Epithelial cell of esophagus (primary cell): ENCODE measurements at regions not wholly inside any gene's neighbourhood (a gene's known extent, or its start where the extent isn't known, plus 50 kb on each side); places are given as distances from the start of the nearest gene placed in this dataset.
"Not testable (repeated sequence)": the region's sequence is repeated elsewhere in the genome, so short reads cannot be mapped to it uniquely, and the experiment has no call there.

Source experiments
- DNase-seq: peaks from one replicate; pipeline ENCODE4 v3.0.0; 2010; ENCODE audit warnings: low read depth
- H3K4me3 ChIP-seq: 2 replicates; pipeline ENCODE4 v1.5.1; 2011; ENCODE audit warnings: mild to moderate bottlenecking, low read length, control low read depth
- TF ChIP-seq, protein P1 (sequence below): IDR thresholded peaks from 2 replicates; pipeline ENCODE4 v1.5.1; 2011; ENCODE audit warnings: low read depth, mild to moderate bottlenecking, low read length, control low read depth, inconsistent platforms; ENCODE audit not compliant: insufficient read depth; ENCODE audit errors: missing control alignments

DNA sequence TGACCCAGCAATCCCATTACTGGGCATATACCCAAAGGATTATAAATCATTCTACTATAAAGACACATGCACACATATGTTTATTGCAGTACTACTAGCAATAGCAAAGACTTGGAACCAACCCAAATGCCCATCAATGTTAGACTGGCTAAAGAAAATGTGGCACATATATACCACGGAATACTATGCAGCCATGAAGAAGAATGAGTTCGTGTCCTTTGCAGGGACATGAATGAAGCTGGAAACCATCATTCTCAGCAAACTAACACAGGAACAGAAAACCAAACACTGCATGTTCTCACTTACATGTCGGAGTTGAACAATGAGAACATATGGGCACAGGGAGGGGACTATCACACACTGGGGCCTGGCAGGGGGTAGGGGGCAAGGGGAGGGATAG lies 183.0 kb downstream of the HACE1 start:
- DNase-seq, H3K4me3 ChIP-seq: not testable (repeated sequence)

DNA sequence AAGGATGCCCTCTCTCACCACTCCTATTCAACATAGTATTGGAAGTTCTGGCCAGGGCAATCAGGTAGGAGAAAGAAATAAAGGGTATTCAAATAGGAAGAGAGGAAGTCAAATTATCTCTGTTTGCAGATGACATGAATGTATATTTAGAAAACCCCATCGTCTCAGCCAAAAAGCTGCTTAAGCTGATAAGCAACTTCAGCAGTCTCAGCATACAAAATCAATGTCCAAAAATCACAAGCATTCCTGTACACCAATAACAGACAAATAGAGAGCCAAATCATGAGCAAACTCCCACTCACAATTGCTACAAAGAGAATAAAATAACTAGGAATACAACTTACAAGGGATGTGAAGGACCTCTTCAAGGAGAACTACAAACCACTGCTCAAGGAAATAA lies 184.6 kb downstream of the HACE1 start:
- DNase-seq, H3K4me3 ChIP-seq: not testable (repeated sequence)

- DNase-seq, H3K4me3 ChIP-seq: not testable (repeated sequence)
Measured at GRCh38 chr6:104673078-104673477, 186.6 kb downstream of the HACE1 start.

GRCh38 chr6:104671591-104671891 lies 188.2 kb downstream of the HACE1 start:
- not testable (repeated sequence) for DNase-seq, H3K4me3 ChIP-seq

GRCh38 chr6:104670834-104671590 lies 188.7 kb downstream of the HACE1 start:
- not testable (repeated sequence) for H3K4me3 ChIP-seq, DNase-seq

GRCh38 chr6:104669483-104669882 lies 190.2 kb downstream of the HACE1 start:
- no peak overlapping the region for H3K4me3 ChIP-seq
- DNase-seq = no peak
- TF ChIP-seq, protein P1, sequence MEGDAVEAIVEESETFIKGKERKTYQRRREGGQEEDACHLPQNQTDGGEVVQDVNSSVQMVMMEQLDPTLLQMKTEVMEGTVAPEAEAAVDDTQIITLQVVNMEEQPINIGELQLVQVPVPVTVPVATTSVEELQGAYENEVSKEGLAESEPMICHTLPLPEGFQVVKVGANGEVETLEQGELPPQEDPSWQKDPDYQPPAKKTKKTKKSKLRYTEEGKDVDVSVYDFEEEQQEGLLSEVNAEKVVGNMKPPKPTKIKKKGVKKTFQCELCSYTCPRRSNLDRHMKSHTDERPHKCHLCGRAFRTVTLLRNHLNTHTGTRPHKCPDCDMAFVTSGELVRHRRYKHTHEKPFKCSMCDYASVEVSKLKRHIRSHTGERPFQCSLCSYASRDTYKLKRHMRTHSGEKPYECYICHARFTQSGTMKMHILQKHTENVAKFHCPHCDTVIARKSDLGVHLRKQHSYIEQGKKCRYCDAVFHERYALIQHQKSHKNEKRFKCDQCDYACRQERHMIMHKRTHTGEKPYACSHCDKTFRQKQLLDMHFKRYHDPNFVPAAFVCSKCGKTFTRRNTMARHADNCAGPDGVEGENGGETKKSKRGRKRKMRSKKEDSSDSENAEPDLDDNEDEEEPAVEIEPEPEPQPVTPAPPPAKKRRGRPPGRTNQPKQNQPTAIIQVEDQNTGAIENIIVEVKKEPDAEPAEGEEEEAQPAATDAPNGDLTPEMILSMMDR = no peak

DNA sequence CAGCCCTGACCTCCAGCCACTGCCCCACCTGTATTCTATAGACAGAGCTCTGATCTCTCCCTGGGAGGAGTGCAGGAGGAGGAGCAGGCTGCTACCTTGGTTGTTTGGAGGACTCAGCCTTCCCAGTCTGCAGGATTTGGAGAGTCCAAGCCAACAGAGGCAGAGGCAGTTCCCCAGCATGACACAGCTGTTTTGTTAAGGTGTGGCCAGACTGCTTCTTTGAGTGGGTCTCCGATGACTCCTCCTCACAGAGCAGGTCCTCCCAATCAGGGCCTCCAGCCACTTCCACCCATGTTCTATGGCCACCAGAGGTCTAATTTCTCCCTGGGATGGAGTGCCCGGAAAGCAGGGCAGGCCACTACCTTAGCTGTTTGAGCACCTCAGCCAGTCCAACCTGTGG lies 203.5 kb downstream of the HACE1 start:
- no peak for DNase-seq

GRCh38 chr6:104653781-104654180 lies 205.9 kb downstream of the HACE1 start:
- no peak for DNase-seq
- H3K4me3 ChIP-seq = no peak overlapping the region
- TF ChIP-seq, protein P1 = no peak

More for the DNA sequence above, 203.5 kb downstream of the HACE1 start:
- no peak overlapping the region for H3K4me3 ChIP-seq
- TF ChIP-seq, protein P1 = no peak

DNA sequence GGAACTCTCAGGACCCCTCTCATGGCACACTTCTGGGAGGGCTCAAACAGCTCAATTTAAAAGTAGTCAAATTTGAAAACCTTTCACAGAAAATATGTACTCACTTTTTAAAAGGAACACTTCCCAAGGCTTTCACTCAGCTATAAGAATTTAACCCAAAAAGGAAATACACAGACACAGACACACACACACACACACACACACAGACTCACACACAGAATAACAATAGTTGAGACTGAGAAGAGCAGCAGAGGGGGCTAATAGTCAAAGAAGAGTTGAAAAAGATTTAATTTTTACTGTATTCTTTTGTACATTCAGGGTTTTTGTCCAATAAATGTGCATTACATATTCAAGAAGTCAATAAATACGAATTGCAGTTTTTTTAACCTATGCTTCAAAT lies 211.4 kb downstream of the HACE1 start:
- no peak for DNase-seq
- TF ChIP-seq, protein P1 = no peak
- H3K4me3 ChIP-seq = no peak overlapping the region

DNA sequence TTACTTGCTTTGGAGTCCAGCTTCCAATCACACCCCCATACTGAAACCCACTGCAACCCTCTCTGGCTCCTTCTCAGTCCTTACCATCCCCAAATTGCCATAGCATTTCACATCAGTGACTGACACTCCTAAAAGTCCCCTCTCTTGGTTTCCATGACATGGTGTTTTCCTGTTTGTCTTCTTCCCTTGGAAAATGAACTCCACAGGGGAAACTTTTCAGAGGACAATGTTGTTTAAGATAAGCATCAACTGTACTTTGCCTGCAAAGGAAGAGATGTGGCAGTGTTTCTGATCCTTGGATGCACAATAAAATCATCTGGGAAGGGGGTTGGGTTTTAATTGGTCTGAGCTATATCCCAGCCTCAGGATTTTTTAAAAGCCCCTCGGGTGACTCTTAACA lies 214.9 kb downstream of the HACE1 start:
- TF ChIP-seq, protein P1 = no peak
- no peak for DNase-seq
- no peak overlapping the region for H3K4me3 ChIP-seq
